GM12875 (cell line): ENCODE measurements at regions not wholly inside any gene's neighbourhood (a gene's known extent, or its start where the extent isn't known, plus 50 kb on each side); places are given as distances from the start of the nearest gene placed in this dataset.

Source experiments
- H3K4me3 ChIP-seq: one replicate; pipeline ENCODE4 v1.5.1; 2011; ENCODE audit warnings: low read depth, low read length, control low read depth
- TF ChIP-seq, protein P1 (sequence below): IDR thresholded peaks from 2 replicates; pipeline ENCODE4 v1.5.1; 2011; ENCODE audit warnings: low read depth, mild to moderate bottlenecking, control low read depth, inconsistent platforms, low read length, moderate library complexity, borderline replicate concordance; ENCODE audit not compliant: insufficient read depth

DNA sequence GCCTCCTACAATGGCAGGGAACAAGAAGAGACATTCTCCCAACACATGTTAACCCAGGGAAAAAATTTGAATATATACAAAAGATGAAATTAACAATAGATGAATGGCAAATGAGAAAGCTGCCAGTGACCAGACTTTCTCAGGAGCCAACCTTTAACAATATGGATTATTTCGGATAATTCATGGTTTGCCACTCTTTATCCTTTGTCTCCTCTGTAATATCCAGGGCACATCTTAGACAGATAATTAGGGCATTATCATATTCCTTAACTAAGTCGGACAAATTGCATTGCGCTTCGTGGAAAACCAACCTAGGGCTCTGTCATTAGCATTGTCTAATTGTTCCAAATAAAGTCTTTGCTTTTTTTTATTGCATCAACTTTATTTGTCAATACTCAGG is 97.3 kb downstream of the CDCA7 start:
- H3K4me3 ChIP-seq = no peak overlapping the region
- TF ChIP-seq, protein P1, sequence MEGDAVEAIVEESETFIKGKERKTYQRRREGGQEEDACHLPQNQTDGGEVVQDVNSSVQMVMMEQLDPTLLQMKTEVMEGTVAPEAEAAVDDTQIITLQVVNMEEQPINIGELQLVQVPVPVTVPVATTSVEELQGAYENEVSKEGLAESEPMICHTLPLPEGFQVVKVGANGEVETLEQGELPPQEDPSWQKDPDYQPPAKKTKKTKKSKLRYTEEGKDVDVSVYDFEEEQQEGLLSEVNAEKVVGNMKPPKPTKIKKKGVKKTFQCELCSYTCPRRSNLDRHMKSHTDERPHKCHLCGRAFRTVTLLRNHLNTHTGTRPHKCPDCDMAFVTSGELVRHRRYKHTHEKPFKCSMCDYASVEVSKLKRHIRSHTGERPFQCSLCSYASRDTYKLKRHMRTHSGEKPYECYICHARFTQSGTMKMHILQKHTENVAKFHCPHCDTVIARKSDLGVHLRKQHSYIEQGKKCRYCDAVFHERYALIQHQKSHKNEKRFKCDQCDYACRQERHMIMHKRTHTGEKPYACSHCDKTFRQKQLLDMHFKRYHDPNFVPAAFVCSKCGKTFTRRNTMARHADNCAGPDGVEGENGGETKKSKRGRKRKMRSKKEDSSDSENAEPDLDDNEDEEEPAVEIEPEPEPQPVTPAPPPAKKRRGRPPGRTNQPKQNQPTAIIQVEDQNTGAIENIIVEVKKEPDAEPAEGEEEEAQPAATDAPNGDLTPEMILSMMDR = no peak

DNA sequence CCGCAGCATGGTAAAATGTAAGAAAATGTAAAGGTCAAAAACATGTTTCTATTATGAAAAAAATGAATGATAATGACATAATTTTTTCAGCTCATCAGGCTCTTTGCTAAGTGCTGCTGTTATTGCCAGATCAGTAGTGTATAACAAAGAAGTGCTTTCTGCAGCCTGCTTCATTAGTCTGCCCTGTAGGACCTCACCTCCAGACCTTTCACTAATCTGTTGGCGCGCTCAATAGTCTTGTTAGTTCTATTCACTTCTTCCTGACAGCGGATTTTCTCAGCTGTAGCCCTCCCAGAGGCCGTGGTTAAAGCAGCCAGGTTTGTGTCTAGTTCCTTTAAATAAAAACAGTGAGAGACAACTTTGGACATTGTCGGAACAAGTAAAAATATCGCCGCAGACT is 97.7 kb downstream of the CDCA7 start:
- TF ChIP-seq, protein P1 = no peak
- no peak overlapping the region for H3K4me3 ChIP-seq

DNA sequence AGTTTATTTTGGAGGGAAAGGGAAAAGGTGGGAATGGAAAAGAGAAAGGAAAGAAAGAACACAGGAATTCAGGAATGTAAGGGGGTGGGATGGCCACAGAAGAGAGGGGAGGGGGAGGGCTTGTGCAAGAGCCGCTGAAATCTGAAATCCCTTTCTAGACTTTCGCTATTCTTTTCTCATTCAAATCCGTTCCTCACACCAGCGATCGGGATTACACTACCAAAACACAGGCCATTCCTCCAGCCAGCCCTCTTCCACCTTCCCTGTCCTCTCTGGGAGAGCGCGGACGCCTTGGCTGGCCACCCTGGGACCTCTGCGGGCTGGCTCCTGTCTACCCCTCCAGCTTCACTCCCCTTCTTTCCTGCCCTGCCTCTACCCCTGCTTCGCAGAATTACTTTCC is 102.3 kb downstream of the CDCA7 start:
- TF ChIP-seq, protein P1 = no peak
- no peak overlapping the region for H3K4me3 ChIP-seq

DNA sequence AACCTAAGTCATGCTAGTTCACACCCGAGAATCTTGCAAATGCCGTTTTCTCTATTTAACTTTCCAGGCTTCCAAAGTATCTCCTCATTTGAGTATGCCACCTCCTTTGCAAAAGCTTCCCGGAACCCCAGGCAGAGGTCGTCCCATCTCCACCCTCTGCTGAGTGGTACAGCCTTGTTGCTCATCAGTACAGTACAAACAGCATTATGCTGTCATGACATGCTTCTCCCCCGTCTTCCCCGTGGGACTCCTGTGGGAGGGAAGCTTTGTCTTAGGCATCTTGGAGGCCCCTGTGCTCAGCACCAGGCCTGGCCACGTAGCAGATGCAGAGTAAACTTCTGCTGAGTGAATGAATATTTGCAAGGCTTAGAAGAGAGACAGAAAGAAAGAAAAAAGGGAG is 102.7 kb downstream of the CDCA7 start:
- no peak overlapping the region for H3K4me3 ChIP-seq
- TF ChIP-seq, protein P1 = no peak

DNA sequence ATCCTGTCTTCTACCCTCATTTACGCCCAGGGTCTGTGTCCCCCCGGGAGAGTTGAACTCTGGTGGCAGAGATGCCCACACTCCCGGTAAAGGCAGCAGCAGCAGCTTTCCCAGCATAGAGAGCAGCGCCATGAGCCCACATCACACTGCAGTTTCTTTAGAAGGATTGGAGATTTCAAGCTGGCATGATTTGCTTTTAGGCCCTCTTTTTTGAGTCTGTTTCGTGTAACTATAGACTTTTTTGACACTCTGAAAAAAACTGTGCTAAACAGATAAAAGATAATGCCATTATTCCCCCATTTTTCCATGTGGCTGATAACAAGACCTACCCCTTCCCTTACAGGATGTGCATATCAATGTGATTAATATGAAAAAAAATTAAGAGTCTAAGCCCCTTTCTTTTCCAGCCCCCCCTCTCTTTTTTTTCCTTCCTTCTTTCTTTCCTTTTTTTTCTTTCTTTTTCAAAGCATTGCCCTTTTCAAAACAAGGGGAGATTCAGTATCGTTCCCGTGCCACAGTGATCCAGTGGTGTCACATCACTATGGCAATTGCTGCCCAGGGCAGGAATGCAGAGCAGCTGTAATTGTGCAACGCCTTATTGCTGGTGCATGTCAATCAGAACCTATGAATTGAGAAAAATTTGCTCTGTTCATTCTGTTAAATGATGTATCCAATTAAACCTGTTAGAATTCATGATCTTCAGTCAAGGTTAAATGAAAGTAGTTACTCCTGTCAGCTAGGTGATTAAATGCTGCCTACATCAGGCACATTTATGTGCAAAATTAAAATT is 104.5 kb downstream of the CDCA7 start:
- TF ChIP-seq, protein P1 = no peak
- H3K4me3 ChIP-seq = no peak overlapping the region

DNA sequence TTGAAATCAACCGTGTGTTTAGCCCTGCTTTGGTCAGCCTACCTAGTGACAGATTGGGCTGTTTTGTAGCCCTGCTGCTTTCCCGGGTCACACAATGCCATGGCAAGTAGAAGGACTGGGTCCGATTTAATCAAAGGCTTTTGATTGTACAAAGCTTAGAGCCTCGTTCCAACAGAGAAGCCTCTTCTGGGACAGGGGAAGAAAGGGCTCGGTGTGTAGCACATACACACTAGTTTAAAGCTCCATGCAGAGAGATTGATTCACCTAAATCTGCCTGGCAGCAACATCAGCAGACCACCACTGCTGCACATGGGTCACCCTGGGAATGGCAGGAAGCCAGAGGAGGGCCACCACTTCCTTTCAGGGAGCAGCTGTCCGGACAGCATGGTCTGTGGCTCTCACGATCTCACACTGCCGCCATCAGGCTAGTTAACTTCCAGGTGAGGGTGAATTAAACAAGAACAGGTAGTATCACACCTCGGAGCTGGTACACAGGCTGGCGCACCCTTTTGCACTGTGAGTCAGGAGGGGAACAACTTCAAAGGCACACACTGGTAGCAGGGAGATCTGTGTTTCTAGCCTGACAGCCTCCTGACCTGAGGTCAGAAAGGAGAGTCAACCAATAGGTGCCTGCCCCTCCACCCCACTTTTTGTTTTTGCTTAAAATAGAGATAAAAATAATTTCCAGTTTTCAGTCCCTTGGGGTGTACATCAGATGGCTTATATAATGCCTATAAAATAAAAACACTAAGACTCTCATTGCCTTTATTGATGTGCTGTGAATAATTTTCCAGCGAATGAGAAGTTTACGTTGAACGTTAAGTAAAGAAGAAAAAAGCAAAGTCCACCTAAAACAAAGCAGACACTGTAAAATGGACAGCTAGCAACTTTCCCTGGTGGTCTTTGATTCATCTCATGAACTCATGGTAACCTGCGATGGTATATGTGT is 108.5 kb downstream of the CDCA7 start:
- TF ChIP-seq, protein P1 = no peak
- H3K4me3 ChIP-seq = no peak overlapping the region

DNA sequence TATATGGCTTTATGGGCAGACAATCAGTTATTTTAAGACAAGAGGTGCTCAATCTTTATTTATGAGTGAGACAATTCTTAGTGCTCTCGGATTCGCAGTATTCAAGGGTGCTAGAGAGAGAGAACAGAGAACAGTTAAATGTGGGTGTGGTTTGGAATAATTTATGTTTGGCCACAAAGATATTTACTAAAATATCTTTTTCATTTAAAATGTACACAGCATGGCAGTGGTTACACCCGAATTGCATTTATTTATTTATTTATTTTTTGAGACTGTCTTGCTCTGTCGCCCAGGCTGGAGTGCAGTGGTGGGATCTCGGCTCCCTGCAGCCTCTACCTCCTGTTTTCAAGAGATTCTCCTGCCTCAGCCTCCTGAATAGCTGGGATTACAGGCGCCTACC is 109.2 kb downstream of the CDCA7 start:
- H3K4me3 ChIP-seq = no peak overlapping the region
- TF ChIP-seq, protein P1 = no peak
